ENCODE measurements at regions not wholly inside any gene's neighbourhood (a gene's known extent, or its start where the extent isn't known, plus 50 kb on each side); places are given as distances from the start of the nearest gene placed in this dataset.

DNA sequence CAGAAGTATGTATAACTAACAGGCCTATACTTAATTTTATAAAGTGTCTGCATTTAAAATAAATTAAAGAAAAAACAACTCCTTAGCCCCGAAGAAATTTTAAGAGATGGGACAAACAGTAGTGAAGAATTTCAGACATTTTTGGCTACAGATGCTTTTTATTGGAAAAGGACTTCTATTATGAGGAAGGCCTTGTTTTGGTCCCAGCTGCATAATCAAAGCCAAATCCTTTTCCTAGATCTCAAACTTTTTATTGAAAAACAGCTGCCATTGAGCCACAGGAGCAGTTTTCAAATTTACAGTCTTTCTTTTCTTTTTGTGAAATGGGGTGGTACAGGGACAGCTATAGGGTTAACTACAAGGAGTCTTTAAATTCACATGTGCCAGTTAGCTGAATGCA is 51.3 kb upstream of the SETBP1 start:
- H3K9me3 ChIP-seq (ENCODE audit: control insufficient read depth in 1 of 2, insufficient read depth in 1 of 2, low read depth in 1 of 2, low read length in 2 of 2), result peaks cover 5 to 44% of the 10 kb centered on the region in 2 experiments; a peak in 2 of 4 replicates
- TF ChIP-seq TCF7L2 (IDR thresholded peaks at IDR 0.05; ENCODE audit: borderline replicate concordance, extremely low read depth, insufficient read depth, insufficient read length), result no peak
- TF ChIP-seq, protein P1, sequence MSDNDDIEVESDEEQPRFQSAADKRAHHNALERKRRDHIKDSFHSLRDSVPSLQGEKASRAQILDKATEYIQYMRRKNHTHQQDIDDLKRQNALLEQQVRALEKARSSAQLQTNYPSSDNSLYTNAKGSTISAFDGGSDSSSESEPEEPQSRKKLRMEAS (IDR thresholded peaks at IDR 0.05), result no peak
- TF ChIP-seq, protein P2, sequence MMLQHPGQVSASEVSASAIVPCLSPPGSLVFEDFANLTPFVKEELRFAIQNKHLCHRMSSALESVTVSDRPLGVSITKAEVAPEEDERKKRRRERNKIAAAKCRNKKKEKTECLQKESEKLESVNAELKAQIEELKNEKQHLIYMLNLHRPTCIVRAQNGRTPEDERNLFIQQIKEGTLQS (IDR thresholded peaks at IDR 0.05), result no peak
- TF ChIP-seq EGR1 (IDR thresholded peaks at IDR 0.05; ENCODE audit: low read depth), result no peak
- no peak for TF ChIP-seq ELF1 (IDR thresholded peaks at IDR 0.05; ENCODE audit: borderline replicate concordance, low read depth)
- TF ChIP-seq EZH2phosphoT487 (IDR thresholded peaks at IDR 0.05; ENCODE audit: borderline replicate concordance), result no peak
- no peak for TF ChIP-seq ZNF274 (IDR thresholded peaks at IDR 0.05; ENCODE audit: low read depth, low read length)
- no peak for TF ChIP-seq RAD21 (IDR thresholded peaks at IDR 0.05; ENCODE audit: low read depth)
- no peak for TF ChIP-seq CEBPB (IDR thresholded peaks at IDR 0.05; ENCODE audit: low read depth)
- no peak for TF ChIP-seq CBX3 (IDR thresholded peaks at IDR 0.05; ENCODE audit: low read depth)
- TF ChIP-seq SP1 (IDR thresholded peaks at IDR 0.05; ENCODE audit: low read depth), result no peak
- TF ChIP-seq, protein P3, sequence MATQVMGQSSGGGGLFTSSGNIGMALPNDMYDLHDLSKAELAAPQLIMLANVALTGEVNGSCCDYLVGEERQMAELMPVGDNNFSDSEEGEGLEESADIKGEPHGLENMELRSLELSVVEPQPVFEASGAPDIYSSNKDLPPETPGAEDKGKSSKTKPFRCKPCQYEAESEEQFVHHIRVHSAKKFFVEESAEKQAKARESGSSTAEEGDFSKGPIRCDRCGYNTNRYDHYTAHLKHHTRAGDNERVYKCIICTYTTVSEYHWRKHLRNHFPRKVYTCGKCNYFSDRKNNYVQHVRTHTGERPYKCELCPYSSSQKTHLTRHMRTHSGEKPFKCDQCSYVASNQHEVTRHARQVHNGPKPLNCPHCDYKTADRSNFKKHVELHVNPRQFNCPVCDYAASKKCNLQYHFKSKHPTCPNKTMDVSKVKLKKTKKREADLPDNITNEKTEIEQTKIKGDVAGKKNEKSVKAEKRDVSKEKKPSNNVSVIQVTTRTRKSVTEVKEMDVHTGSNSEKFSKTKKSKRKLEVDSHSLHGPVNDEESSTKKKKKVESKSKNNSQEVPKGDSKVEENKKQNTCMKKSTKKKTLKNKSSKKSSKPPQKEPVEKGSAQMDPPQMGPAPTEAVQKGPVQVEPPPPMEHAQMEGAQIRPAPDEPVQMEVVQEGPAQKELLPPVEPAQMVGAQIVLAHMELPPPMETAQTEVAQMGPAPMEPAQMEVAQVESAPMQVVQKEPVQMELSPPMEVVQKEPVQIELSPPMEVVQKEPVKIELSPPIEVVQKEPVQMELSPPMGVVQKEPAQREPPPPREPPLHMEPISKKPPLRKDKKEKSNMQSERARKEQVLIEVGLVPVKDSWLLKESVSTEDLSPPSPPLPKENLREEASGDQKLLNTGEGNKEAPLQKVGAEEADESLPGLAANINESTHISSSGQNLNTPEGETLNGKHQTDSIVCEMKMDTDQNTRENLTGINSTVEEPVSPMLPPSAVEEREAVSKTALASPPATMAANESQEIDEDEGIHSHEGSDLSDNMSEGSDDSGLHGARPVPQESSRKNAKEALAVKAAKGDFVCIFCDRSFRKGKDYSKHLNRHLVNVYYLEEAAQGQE (IDR thresholded peaks at IDR 0.05; ENCODE audit: low read depth), result no peak
- no peak for TF ChIP-seq SIN3A (IDR thresholded peaks at IDR 0.05; ENCODE audit: low read depth)
- H3K9ac ChIP-seq (ENCODE audit: low read length), result no peak overlapping the region
- ATAC-seq, result no peak
- ChIA-PET RAD21 (ENCODE audit: low non-redundant PET in 1 of 2, low total read pairs in 2 of 2, uncharacterized antibody in 2 of 2, unreplicated experiment in 2 of 2) (no interaction called here), CTCF (no interaction called here), POLR2A (no interaction called here)
- H3K36me3 ChIP-seq (ENCODE audit: control insufficient read depth in 1 of 2, insufficient read depth in 2 of 2, low read length in 2 of 2), result no peaks in the 10 kb centered on the region
- no peaks in the 10 kb centered on the region for H3K9me2 ChIP-seq (ENCODE audit: insufficient read depth)
- H3K79me2 ChIP-seq (ENCODE audit: insufficient read depth, low read length), result no peaks in the 10 kb centered on the region
- no TSS peak for BruUV-seq (replicated peaks)
- no peak overlapping the region for H3K4me2 ChIP-seq (ENCODE audit: low read length)
- H3K4me1 ChIP-seq (ENCODE audit: control insufficient read depth in 1 of 2, insufficient read depth in 2 of 2, low read length in 2 of 2), result no peaks in the 10 kb centered on the region
- intact Hi-C loops (cut with micrococcal nuclease), result no loop called here
- no peak overlapping the region for H2AFZ ChIP-seq (ENCODE audit: low read depth, low read length, poor library complexity, severe bottlenecking)
- H4K20me1 ChIP-seq (ENCODE audit: insufficient read depth), result no peaks in the 10 kb centered on the region
- no peaks in the 10 kb centered on the region for H3K27me3 ChIP-seq (ENCODE audit: insufficient read depth, low read length)
- no peak overlapping the region for H3K4me3 ChIP-seq (replicated peaks in 1 of 2; ENCODE audit: low read depth in 1 of 2, low read length in 2 of 2)
- no peak overlapping the region for H3K27ac ChIP-seq (ENCODE audit: low read depth, low read length)
- DNase-seq (ENCODE audit: low read depth, low spot score), result no peak

All from HCT116 (cell line).